ENCODE measurements at regions not wholly inside any gene's neighbourhood (a gene's known extent, or its start where the extent isn't known, plus 50 kb on each side); places are given as distances from the start of the nearest gene placed in this dataset.

GRCh38 chr2:120985174-120985996, 249.7 kb downstream of the GLI2 start:
- no peaks in the 10 kb centered on the region for H3K27me3 ChIP-seq (ENCODE audit: insufficient read depth, low read depth, severe bottlenecking)
- H3K27ac ChIP-seq, result no peak overlapping the region
- no peak for TF ChIP-seq CTCF (IDR thresholded peaks at IDR 0.05; ENCODE audit: low read depth, low read length)
- no peaks in the 10 kb centered on the region for H3K36me3 ChIP-seq
- H3K4me3 ChIP-seq (ENCODE audit: low read depth, low read length), result no peak overlapping the region
- DNase-seq, result no peak
- no peaks in the 10 kb centered on the region for H3K9me3 ChIP-seq (ENCODE audit: severe bottlenecking)

GRCh38 chr2:120985997-120986651, 250.5 kb downstream of the GLI2 start:
- no peaks in the 10 kb centered on the region for H3K36me3 ChIP-seq

GRCh38 chr2:120986898-120987650, 251.4 kb downstream of the GLI2 start:
- H3K36me3 ChIP-seq, result no peaks in the 10 kb centered on the region
- no peak for DNase-seq

More at GRCh38 chr2:120985997-120986651, 250.5 kb downstream of the GLI2 start:
- H3K4me3 ChIP-seq (ENCODE audit: low read depth, low read length), result no peak overlapping the region
- TF ChIP-seq CTCF (IDR thresholded peaks at IDR 0.05; ENCODE audit: low read depth, low read length), result no peak
- H3K27me3 ChIP-seq (ENCODE audit: insufficient read depth, low read depth, severe bottlenecking), result no peaks in the 10 kb centered on the region
- H3K9me3 ChIP-seq (ENCODE audit: severe bottlenecking), result no peaks in the 10 kb centered on the region
- H3K27ac ChIP-seq, result no peak overlapping the region
- no peak for DNase-seq

GRCh38 chr2:120988051-120988699, 252.5 kb downstream of the GLI2 start:
- no peaks in the 10 kb centered on the region for H3K36me3 ChIP-seq
- DNase-seq, result no peak
- H3K4me3 ChIP-seq (ENCODE audit: low read depth, low read length), result no peak overlapping the region
- no peaks in the 10 kb centered on the region for H3K27me3 ChIP-seq (ENCODE audit: insufficient read depth, low read depth, severe bottlenecking)
- no peaks in the 10 kb centered on the region for H3K9me3 ChIP-seq (ENCODE audit: severe bottlenecking)
- no peak overlapping the region for H3K27ac ChIP-seq
- no peak for TF ChIP-seq CTCF (IDR thresholded peaks at IDR 0.05; ENCODE audit: low read depth, low read length)

More at GRCh38 chr2:120986898-120987650, 251.4 kb downstream of the GLI2 start:
- Histone ChIP-seq H3K27me3 (ENCODE audit: insufficient read depth, low read depth, severe bottlenecking) (no peaks in the 10 kb centered on the region), H3K9me3 (ENCODE audit: severe bottlenecking) (no peaks in the 10 kb centered on the region), H3K27ac (no peak overlapping the region), H3K4me3 (ENCODE audit: low read depth, low read length) (no peak overlapping the region)
- no peak for TF ChIP-seq CTCF (IDR thresholded peaks at IDR 0.05; ENCODE audit: low read depth, low read length)

GRCh38 chr2:120988700-120989511, 253.2 kb downstream of the GLI2 start:
- H3K27me3 ChIP-seq (ENCODE audit: insufficient read depth, low read depth, severe bottlenecking), result no peaks in the 10 kb centered on the region
- H3K9me3 ChIP-seq (ENCODE audit: severe bottlenecking), result no peaks in the 10 kb centered on the region
- TF ChIP-seq CTCF (IDR thresholded peaks at IDR 0.05; ENCODE audit: low read depth, low read length), result no peak
- no peaks in the 10 kb centered on the region for H3K36me3 ChIP-seq
- DNase-seq, result no peak
- no peak overlapping the region for H3K4me3 ChIP-seq (ENCODE audit: low read depth, low read length)
- H3K27ac ChIP-seq, result no peak overlapping the region
